GM19239 (cell line): ENCODE measurements at regions not wholly inside any gene's neighbourhood (a gene's known extent, or its start where the extent isn't known, plus 50 kb on each side); places are given as distances from the start of the nearest gene placed in this dataset.
"Not testable (repeated sequence)": the region's sequence is repeated elsewhere in the genome, so short reads cannot be mapped to it uniquely, and the experiment has no call there.

ENCODE experiments used
- DNase-seq: peaks from one replicate; pipeline ENCODE4 v3.0.0; 2011; ENCODE audit warnings: low spot score; ENCODE audit not compliant: insufficient read length
- FAIRE-seq: peaks from 2 replicates; lab custom pipeline; 2011; peaks lifted over from hg19 to GRCh38; lab: Jason Lieb, UNC

- no peak for DNase-seq
- no peak for FAIRE-seq
Measured at GRCh38 chr5:153939101-153939500, 99.6 kb downstream of the FAM114A2 start.

- no peak for FAIRE-seq
- no peak for DNase-seq
Measured at GRCh38 chr5:153938191-153938842, 100.4 kb downstream of the FAM114A2 start.

- FAIRE-seq (no peak), DNase-seq (no peak)
Measured at GRCh38 chr5:153937661-153938060, 101.0 kb downstream of the FAM114A2 start.

- FAIRE-seq, DNase-seq: not testable (repeated sequence)
Measured at GRCh38 chr5:153935151-153935550, 103.6 kb downstream of the FAM114A2 start.

GRCh38 chr5:153926201-153926600, 112.5 kb downstream of the FAM114A2 start:
- FAIRE-seq (no peak), DNase-seq (no peak)

GRCh38 chr5:153919161-153919560, 119.5 kb downstream of the FAM114A2 start:
- DNase-seq (no peak), FAIRE-seq (no peak)

- FAIRE-seq (no peak), DNase-seq (no peak)
Measured at GRCh38 chr5:153907170-153907775, 131.4 kb downstream of the FAM114A2 start.

- no peak for FAIRE-seq
Measured at GRCh38 chr5:153905219-153905618, 133.5 kb downstream of the FAM114A2 start.

GRCh38 chr5:153903321-153903720, 135.4 kb downstream of the FAM114A2 start:
- FAIRE-seq (no peak), DNase-seq (no peak)

More at GRCh38 chr5:153905219-153905618, 133.5 kb downstream of the FAM114A2 start:
- DNase-seq, result no peak

- no peak for FAIRE-seq
- DNase-seq, result no peak
Measured at GRCh38 chr5:153902016-153902415, 136.7 kb downstream of the FAM114A2 start.

GRCh38 chr5:153901449-153901848, 137.3 kb downstream of the FAM114A2 start:
- DNase-seq (no peak), FAIRE-seq (no peak)

- FAIRE-seq, result no peak
- DNase-seq, result no peak
Measured at GRCh38 chr5:153900703-153901395, 137.9 kb downstream of the FAM114A2 start.

GRCh38 chr5:153899746-153900145, 139.0 kb downstream of the FAM114A2 start:
- no peak for FAIRE-seq
- no peak for DNase-seq

GRCh38 chr5:153896701-153897100, 142.0 kb downstream of the FAM114A2 start:
- DNase-seq, result peak; percentile 18
- peak; percentile 26 for FAIRE-seq

GRCh38 chr5:153896117-153896516, 142.6 kb downstream of the FAM114A2 start:
- FAIRE-seq, result no peak
- no peak for DNase-seq

GRCh38 chr5:153895266-153895665, 143.4 kb downstream of the FAM114A2 start:
- FAIRE-seq, result no peak
- DNase-seq, result no peak

- no peak for FAIRE-seq
- no peak for DNase-seq
Measured at GRCh38 chr5:153893817-153894216, 144.9 kb downstream of the FAM114A2 start.

- FAIRE-seq (no peak), DNase-seq (no peak)
Measured at GRCh38 chr5:153891394-153891793, 147.3 kb downstream of the FAM114A2 start.

- FAIRE-seq, result no peak
- no peak for DNase-seq
Measured at GRCh38 chr5:153888781-153889180, 149.9 kb downstream of the FAM114A2 start.

- DNase-seq, result no peak
- no peak for FAIRE-seq
Measured at GRCh38 chr5:153885141-153885540, 153.6 kb downstream of the FAM114A2 start.

- DNase-seq, result no peak
- FAIRE-seq, result no peak
Measured at GRCh38 chr5:153884612-153884957, 154.1 kb downstream of the FAM114A2 start.
